ENCODE measurements at regions not wholly inside any gene's neighbourhood (a gene's known extent, or its start where the extent isn't known, plus 50 kb on each side); places are given as distances from the start of the nearest gene placed in this dataset.

DNA sequence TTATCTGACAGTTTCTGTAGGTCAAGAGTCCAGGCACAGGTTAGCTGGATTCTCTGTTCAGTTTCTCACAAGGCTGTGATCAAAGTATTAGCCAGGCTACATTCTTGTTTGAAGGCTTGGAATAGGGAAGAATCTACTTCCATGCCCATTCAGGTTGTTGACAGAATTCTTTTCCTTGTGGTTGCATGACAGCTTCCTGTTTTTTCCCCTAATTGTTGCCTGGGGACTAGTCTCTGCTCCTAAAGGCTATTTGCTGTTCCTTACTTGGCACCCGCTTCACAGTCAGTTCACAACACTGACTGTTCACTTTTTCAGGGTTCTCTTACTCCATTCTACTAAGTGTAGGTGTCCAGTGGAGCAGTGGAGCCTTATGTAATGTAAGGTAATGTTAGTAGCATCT is 115.4 kb upstream of the GBE1 start:
- no peaks in the 10 kb centered on the region for H4K20me1 ChIP-seq (replicated peaks; ENCODE audit: insufficient read depth)
- no peaks in the 10 kb centered on the region for H3K27me3 Mint-ChIP-seq (ENCODE audit: insufficient read depth, low read depth, poor library complexity)
- no peaks in the 10 kb centered on the region for H3K4me1 ChIP-seq (ENCODE audit: insufficient read depth)
- H2AFZ ChIP-seq = no peak overlapping the region
- H3K4me1 Mint-ChIP-seq = no peaks in the 10 kb centered on the region
- H3K36me3 Mint-ChIP-seq (ENCODE audit: low read depth) = peaks cover 32% of the 10 kb centered on the region; the same call in 2 of the 3 replicates
- H3K79me2 ChIP-seq (replicated peaks; ENCODE audit: insufficient read depth) = no peaks in the 10 kb centered on the region
- H3K27ac ChIP-seq (ENCODE audit: low read depth) = no peak overlapping the region
- no peak overlapping the region for H3K4me3 ChIP-seq
- ATAC-seq = no peak
- H3K9me3 Mint-ChIP-seq = peaks cover 49% of the 10 kb centered on the region
- H3K36me3 ChIP-seq (ENCODE audit: insufficient read depth) = 0 out of 2 replicates have a peak, but pooled peaks cover 10% of the 10 kb centered on the region
- no peak overlapping the region for H3K27ac Mint-ChIP-seq
- TF ChIP-seq POLR2AphosphoS5 (IDR thresholded peaks at IDR 0.05; ENCODE audit: low read depth) = no peak
- TF ChIP-seq, protein P1, sequence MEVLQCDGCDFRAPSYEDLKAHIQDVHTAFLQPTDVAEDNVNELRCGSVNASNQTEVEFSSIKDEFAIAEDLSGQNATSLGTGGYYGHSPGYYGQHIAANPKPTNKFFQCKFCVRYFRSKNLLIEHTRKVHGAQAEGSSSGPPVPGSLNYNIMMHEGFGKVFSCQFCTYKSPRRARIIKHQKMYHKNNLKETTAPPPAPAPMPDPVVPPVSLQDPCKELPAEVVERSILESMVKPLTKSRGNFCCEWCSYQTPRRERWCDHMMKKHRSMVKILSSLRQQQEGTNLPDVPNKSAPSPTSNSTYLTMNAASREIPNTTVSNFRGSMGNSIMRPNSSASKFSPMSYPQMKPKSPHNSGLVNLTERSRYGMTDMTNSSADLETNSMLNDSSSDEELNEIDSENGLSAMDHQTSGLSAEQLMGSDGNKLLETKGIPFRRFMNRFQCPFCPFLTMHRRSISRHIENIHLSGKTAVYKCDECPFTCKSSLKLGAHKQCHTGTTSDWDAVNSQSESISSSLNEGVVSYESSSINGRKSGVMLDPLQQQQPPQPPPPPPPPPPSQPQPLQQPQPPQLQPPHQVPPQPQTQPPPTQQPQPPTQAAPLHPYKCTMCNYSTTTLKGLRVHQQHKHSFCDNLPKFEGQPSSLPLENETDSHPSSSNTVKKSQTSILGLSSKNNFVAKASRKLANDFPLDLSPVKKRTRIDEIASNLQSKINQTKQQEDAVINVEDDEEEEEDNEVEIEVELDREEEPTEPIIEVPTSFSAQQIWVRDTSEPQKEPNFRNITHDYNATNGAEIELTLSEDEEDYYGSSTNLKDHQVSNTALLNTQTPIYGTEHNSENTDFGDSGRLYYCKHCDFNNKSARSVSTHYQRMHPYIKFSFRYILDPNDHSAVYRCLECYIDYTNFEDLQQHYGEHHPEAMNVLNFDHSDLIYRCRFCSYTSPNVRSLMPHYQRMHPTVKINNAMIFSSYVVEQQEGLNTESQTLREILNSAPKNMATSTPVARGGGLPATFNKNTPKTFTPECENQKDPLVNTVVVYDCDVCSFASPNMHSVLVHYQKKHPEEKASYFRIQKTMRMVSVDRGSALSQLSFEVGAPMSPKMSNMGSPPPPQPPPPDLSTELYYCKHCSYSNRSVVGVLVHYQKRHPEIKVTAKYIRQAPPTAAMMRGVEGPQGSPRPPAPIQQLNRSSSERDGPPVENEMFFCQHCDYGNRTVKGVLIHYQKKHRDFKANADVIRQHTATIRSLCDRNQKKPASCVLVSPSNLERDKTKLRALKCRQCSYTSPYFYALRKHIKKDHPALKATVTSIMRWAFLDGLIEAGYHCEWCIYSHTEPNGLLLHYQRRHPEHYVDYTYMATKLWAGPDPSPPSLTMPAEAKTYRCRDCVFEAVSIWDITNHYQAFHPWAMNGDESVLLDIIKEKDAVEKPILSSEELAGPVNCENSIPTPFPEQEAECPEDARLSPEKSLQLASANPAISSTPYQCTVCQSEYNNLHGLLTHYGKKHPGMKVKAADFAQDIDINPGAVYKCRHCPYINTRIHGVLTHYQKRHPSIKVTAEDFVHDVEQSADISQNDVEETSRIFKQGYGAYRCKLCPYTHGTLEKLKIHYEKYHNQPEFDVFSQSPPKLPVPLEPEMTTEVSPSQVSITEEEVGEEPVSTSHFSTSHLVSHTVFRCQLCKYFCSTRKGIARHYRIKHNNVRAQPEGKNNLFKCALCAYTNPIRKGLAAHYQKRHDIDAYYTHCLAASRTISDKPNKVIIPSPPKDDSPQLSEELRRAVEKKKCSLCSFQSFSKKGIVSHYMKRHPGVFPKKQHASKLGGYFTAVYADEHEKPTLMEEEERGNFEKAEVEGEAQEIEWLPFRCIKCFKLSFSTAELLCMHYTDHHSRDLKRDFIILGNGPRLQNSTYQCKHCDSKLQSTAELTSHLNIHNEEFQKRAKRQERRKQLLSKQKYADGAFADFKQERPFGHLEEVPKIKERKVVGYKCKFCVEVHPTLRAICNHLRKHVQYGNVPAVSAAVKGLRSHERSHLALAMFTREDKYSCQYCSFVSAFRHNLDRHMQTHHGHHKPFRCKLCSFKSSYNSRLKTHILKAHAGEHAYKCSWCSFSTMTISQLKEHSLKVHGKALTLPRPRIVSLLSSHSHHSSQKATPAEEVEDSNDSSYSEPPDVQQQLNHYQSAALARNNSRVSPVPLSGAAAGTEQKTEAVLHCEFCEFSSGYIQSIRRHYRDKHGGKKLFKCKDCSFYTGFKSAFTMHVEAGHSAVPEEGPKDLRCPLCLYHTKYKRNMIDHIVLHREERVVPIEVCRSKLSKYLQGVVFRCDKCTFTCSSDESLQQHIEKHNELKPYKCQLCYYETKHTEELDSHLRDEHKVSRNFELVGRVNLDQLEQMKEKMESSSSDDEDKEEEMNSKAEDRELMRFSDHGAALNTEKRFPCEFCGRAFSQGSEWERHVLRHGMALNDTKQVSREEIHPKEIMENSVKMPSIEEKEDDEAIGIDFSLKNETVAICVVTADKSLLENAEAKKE (CRISPR knock-in tag; IDR thresholded peaks at IDR 0.05) = no peak
- TF ChIP-seq, protein P2, sequence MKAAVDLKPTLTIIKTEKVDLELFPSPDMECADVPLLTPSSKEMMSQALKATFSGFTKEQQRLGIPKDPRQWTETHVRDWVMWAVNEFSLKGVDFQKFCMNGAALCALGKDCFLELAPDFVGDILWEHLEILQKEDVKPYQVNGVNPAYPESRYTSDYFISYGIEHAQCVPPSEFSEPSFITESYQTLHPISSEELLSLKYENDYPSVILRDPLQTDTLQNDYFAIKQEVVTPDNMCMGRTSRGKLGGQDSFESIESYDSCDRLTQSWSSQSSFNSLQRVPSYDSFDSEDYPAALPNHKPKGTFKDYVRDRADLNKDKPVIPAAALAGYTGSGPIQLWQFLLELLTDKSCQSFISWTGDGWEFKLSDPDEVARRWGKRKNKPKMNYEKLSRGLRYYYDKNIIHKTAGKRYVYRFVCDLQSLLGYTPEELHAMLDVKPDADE (IDR thresholded peaks at IDR 0.05) = no peak
- no peak for TF ChIP-seq EZH2 (IDR thresholded peaks at IDR 0.05; ENCODE audit: low read depth, unreplicated experiment)
- no peak for TF ChIP-seq CREB1 (CRISPR knock-in tag; IDR thresholded peaks at IDR 0.05; ENCODE audit: low read depth)
- TF ChIP-seq NANOG (IDR thresholded peaks at IDR 0.05; ENCODE audit: borderline replicate concordance) = no peak
- TF ChIP-seq STAT1 (IDR thresholded peaks at IDR 0.05; ENCODE audit: unreplicated experiment) = no peak
- TF ChIP-seq, protein P3, sequence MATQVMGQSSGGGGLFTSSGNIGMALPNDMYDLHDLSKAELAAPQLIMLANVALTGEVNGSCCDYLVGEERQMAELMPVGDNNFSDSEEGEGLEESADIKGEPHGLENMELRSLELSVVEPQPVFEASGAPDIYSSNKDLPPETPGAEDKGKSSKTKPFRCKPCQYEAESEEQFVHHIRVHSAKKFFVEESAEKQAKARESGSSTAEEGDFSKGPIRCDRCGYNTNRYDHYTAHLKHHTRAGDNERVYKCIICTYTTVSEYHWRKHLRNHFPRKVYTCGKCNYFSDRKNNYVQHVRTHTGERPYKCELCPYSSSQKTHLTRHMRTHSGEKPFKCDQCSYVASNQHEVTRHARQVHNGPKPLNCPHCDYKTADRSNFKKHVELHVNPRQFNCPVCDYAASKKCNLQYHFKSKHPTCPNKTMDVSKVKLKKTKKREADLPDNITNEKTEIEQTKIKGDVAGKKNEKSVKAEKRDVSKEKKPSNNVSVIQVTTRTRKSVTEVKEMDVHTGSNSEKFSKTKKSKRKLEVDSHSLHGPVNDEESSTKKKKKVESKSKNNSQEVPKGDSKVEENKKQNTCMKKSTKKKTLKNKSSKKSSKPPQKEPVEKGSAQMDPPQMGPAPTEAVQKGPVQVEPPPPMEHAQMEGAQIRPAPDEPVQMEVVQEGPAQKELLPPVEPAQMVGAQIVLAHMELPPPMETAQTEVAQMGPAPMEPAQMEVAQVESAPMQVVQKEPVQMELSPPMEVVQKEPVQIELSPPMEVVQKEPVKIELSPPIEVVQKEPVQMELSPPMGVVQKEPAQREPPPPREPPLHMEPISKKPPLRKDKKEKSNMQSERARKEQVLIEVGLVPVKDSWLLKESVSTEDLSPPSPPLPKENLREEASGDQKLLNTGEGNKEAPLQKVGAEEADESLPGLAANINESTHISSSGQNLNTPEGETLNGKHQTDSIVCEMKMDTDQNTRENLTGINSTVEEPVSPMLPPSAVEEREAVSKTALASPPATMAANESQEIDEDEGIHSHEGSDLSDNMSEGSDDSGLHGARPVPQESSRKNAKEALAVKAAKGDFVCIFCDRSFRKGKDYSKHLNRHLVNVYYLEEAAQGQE (IDR thresholded peaks at IDR 0.05; ENCODE audit: unreplicated experiment) = no peak
- no peak for TF ChIP-seq ZNF114 (CRISPR knock-in tag; IDR thresholded peaks at IDR 0.05)
- TF ChIP-seq, protein P4, sequence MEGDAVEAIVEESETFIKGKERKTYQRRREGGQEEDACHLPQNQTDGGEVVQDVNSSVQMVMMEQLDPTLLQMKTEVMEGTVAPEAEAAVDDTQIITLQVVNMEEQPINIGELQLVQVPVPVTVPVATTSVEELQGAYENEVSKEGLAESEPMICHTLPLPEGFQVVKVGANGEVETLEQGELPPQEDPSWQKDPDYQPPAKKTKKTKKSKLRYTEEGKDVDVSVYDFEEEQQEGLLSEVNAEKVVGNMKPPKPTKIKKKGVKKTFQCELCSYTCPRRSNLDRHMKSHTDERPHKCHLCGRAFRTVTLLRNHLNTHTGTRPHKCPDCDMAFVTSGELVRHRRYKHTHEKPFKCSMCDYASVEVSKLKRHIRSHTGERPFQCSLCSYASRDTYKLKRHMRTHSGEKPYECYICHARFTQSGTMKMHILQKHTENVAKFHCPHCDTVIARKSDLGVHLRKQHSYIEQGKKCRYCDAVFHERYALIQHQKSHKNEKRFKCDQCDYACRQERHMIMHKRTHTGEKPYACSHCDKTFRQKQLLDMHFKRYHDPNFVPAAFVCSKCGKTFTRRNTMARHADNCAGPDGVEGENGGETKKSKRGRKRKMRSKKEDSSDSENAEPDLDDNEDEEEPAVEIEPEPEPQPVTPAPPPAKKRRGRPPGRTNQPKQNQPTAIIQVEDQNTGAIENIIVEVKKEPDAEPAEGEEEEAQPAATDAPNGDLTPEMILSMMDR (conservative IDR thresholded peaks at IDR 0.05; ENCODE audit: low read depth in 2 of 2) = no peak
- no peak for TF ChIP-seq ZNF331 (CRISPR knock-in tag; IDR thresholded peaks at IDR 0.05; ENCODE audit: low read depth)
- TF ChIP-seq JUNB (IDR thresholded peaks at IDR 0.05; ENCODE audit: unreplicated experiment) = no peak
- H3K27me3 ChIP-seq (ENCODE audit: insufficient read depth) = no peaks in the 10 kb centered on the region
- no peak overlapping the region for H3K4me3 Mint-ChIP-seq
- H3K9me2 ChIP-seq (ENCODE audit: insufficient read depth) = no peaks in the 10 kb centered on the region
- H3F3A ChIP-seq (replicated peaks; ENCODE audit: low read depth) = no peaks in the 10 kb centered on the region
- DNase-seq (ENCODE audit: low spot score) = no peak
- H3K4me2 ChIP-seq = no peak overlapping the region
